Activated CD4-positive, CD25-positive, alpha-beta regulatory T cell treated with anti-CD3 and anti-CD28 coated beads, Interleukin-2, amount 50 U/mL, for 24 hours (primary cell): ENCODE measurements at regions not wholly inside any gene's neighbourhood (a gene's known extent, or its start where the extent isn't known, plus 50 kb on each side); places are given as distances from the start of the nearest gene placed in this dataset.
"Not testable (repeated sequence)": the region's sequence is repeated elsewhere in the genome, so short reads cannot be mapped to it uniquely, and the experiment has no call there.

Experiments
- ATAC-seq, 2 donors: fragments of 150-1000 bp; cut with Tn5 transposase; one replicate each; pipeline ENCODE4 v1.10.0; 2021; ENCODE audit warnings: mild to moderate bottlenecking in 1 of 2, moderate library complexity in 1 of 2

DNA sequence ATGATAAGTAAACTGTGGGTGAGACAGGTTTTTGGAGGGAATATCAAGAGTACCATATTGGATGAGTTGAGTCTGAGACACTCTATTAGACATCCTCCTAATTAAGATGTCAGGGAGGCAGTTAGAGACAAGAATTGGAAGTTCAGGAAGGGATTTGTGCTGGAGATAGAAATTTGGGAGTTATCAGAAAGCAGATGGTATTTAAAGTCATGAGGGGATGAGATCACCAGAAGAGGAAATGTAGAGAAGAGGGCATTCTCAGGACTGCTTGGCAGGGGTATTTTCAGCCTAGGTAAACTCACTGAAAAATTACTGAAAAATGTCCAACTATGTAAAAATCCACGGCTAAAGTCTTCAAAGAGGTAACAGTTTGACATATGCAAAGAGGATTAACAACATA, 161.6 kb upstream of the PGRMC2 start:
- ATAC-seq, result no peak

DNA sequence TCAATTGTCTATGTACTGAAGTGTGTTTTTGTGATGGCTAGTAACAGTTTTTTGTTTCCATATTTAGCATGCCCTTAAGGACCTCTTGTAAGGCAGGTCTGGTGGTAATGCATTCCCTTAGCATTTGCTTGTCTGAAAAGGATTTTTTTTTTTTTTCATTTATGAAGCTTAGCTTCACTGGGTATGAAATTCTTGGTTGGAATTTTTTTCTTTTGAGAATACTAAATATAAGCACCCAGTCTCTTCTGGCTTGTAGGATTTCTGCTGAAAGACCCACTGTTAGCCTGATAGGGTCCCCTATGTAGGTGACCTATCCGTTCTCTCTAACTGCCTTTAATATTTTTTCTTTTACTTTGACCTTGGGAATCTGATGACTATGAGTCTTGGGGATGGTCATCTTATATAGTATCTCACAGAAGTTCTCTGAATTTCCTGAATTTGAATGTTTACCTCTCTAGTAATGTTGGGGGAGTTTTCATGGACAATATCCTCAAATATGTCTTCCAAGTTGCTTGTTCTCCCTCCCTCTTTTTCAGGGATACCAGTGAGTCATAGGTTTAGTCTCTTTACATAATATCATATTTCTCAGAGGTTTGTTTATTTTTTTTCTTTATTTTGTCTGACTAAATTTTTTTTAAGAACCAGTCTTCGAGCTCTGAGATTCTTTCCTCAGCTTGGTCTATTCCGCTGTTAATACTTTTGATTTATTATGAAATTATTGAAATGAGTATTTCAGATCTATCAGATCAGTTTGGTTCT, 157.1 kb upstream of the PGRMC2 start:
- ATAC-seq, result no peak

DNA sequence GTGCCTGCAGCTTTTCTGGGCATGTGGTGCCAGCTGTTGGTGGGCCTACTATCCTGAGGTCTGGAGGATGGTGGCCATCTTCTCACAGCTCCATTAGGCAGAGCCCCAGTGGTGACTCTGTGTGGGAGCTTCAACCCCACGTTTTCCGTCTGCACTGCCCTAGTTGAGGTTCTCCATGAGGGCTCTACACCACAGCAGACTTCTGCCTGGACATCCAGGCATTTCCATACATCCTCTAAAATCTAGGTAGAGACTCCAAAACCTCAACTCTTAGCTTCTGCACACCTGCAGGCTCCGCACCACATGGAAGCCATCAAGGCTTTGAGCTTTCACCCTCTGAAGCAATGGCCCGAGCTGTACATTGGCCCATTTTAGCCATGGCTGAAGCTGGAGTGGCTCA, 153.3 kb upstream of the PGRMC2 start:
- ATAC-seq, result no peak

DNA sequence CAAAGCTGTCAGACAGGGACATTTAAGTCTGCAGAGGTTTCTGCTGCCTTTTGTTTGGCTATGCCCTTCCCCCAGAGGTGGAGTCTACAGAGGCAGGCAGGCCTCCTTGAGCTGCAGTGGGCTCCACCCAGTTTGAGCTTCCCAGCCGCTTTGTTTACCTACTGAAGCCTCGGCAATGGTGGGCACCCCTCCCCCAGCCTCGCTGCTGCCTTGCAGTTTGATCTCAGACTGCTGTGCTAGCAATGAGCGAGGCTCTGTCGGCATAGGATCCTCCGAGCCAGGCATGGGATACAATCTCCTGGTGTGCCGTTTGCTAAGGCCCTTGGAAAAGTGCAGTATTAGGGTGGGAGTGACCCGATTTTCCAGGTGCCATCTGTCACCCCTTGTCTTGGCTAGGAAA, 149.4 kb upstream of the PGRMC2 start:
- ATAC-seq, result not testable (repeated sequence)

GRCh38 chr4:128429023-128429613, 141.5 kb upstream of the PGRMC2 start:
- not testable (repeated sequence) for ATAC-seq

DNA sequence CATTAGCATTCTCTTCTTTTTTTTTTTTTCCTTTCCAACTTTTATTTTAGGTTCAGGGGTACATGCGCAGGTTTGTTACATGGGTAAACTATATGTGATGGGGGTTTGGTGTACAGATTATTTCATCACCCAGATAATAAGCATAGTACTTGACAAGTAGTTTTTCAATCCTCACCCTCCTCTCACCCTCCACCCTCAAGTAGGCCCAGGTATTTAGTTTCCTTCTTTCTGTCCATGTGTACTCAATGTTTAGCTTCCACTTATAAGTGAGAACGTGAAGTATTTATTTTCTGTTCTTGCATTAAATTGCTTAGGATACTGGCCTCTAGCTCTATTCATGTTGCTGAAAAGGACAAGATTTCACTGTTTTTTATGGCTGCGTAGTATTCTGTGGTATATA, 140.8 kb upstream of the PGRMC2 start:
- no peak for ATAC-seq

- no peak for ATAC-seq
Measured at GRCh38 chr4:128427832-128428366, 140.3 kb upstream of the PGRMC2 start.

DNA sequence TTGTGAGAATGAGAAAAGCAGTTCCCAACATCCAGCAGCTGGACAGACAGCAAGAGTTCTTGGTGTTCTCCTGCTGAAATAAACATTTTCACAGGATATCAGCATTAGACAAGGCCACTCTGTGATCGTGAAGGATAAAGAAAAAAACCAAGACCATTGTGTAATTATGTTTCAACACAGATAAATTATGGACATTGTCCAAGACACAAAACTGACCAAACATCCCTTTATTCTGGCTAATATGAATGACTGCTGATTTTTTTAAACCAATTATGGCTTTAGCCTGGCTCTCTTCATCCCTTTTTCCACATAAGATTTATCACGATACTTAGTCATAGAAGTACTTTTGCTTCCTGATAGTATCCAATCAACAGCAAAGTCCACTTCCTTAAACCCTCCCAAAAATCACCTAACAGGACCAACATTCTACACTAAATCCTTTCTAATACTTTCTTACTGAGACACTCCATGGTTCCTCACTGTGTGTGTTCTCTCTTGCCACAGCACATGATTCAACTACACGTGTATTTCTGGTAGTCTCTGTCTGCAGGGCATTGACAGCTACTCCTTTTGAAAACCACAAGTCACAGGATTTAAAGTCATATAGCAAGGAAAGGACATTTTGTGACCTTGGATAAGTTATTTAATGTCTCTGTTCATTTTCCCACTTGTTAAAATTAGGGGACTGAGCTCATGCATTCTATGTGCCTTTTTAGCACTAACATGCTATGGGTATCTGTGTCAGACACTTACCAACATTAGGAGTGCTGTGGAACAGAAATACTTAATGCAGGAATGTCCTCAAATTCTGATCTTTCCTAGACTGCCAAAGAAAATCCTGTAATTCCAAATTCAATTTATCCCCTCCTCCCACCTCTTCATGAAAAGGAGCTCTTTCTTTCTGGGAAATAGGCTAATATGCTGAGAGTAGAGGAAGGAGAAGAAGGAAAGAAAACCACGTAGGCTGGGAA, 137.2 kb upstream of the PGRMC2 start:
- ATAC-seq, result no peak

- ATAC-seq, result not testable (repeated sequence)
Measured at GRCh38 chr4:128422296-128422695, 134.7 kb upstream of the PGRMC2 start.

- ATAC-seq, result no peak
Measured at GRCh38 chr4:128416921-128417320, 129.3 kb upstream of the PGRMC2 start.

DNA sequence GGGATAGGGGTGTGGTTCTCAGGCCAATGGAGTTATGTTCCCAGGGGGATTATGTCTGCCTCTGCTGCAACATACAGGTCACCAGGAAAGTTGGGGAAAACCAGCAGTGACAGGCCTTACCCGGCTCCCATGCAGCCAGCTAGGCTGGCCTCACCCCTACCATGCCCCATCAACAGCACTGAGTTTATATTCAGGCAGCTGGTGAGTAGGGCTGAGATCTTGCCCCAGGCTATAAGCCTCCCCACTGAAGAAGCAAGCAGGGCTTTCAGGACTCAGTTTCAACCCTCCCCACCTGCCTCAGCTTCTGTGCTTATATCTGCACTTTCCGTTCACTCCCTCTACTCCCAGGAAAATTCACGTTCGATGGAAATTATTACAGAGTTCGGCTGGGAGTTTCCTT, 122.4 kb upstream of the PGRMC2 start:
- no peak for ATAC-seq

- no peak for ATAC-seq
Measured at GRCh38 chr4:128403586-128403985, 116.0 kb upstream of the PGRMC2 start.

DNA sequence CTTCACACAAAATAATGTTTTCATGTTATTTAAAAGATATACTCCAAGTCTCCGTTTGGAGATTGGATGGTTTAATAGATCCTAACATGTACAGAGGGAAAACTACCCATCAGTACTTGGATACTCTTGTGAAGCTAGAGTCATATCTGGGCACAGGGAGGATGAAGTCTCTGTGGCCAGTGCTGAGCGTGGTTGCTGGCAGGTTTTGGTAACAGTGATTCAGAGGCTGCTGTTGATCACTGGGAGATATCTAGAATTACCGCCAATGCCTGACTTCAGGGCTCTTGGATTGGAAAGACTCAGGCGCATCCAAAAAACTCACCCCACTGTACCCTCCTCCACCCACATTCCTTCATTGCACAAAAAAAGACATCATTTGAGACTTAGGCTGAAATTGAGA, 107.2 kb upstream of the PGRMC2 start:
- ATAC-seq, result no peak

- no peak for ATAC-seq
Measured at GRCh38 chr4:128393101-128393704, 105.6 kb upstream of the PGRMC2 start.

GRCh38 chr4:128390475-128390996, 102.9 kb upstream of the PGRMC2 start:
- no peak for ATAC-seq

DNA sequence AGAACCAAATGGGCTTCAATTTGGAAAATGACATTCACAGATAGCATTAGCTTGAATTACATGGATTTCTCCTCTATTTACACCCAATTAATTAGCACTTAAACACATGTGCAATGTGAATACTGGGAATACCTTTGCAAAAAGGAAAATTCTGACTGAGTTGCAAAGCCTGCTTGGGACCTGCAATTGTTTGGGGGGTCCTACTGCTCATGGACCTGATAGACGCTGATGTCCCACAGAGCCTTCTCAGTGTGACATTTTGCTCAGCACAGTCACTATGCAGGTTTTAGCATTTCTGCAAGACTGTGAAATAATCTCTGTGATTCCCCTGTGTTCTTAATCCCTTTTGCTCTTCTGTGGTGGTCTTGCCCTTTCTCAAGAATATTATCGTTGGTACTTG, 101.2 kb upstream of the PGRMC2 start:
- ATAC-seq, result no peak

DNA sequence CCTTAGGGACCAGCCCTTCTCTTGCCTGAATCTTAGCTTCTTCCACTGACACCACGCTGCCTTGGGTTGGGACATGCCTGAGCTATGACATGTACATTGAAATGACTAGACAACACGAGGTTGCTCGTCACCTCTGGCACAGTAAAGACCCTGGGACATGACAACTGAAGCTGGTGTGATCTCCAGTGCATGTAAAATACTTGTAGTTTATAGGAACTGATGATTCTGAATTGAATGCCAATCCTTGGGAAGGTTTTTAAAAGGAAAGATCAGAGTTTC, 100.7 kb upstream of the PGRMC2 start:
- no peak for ATAC-seq

DNA sequence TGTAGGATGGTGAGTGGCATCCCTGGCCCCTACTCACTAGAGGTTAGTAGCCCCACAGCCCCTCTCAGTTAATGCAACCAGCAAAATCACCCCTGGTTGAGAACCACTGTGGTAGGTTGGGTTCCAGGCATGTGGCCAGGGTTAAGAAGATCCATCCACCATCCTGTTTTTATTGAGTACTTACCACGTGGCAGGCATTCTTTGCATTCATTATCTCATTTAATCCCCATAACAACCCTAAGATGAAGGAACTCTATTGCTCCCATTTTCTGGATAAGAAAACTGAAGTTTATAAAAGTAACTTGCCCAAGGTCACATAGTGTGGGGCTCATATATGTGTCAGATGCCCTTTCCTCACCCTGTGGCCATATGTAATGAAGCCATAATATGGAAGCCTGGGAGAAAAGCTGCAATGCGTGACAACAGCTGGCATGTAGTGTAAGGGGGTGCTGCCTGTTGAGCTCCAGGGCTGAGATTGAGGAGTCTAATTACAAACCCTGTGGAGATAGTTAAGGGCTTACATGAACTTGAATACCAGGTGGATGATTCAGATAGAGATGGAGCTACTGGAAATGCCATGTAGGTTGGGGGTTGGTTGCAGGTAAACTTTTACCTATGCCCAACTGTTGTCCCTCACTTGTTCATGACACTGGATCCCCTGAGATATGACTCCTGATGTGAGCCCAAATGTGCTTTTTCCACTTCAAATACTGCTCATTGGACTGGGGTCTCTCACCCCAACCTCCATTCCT, 100.2 kb upstream of the PGRMC2 start:
- ATAC-seq, result no peak

GRCh38 chr4:128386761-128387599, 99.4 kb upstream of the PGRMC2 start:
- ATAC-seq, result no peak

DNA sequence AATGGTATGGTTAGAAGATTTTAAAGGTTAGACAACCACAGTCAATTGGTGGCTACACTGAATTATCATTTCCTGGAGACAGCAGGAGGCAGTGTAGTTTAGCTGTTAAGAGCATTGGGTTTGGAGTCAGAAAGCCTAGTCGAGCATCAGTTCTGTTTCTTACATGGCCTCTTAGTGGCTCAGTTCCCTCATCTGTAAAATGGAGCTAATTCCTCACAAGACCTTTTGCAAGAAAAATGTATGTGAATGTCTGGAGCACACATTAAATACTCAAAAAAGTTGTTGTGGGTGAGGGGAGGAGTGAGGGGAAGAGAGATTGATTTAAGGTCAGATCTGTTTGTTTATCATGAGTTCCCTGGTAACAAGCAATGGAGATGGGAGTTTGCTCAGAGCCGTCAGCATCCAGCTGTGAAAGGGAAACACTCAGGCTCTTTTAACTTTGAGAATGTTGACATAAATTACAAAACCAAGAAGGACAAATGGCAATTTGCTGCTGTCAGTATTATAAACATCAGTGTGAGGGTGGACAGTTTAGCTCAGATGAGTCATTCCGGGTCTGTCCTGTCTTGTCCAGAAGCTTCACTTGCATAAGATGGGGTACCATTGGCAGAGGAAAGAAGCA, 98.2 kb upstream of the PGRMC2 start:
- no peak for ATAC-seq
